Astrocyte of the cerebellum (primary cell): ENCODE measurements at regions not wholly inside any gene's neighbourhood (a gene's known extent, or its start where the extent isn't known, plus 50 kb on each side); places are given as distances from the start of the nearest gene placed in this dataset.

Experiments
- DNase-seq: peaks from one replicate; pipeline ENCODE4 v3.0.0-alpha.2; 2011; ENCODE audit warnings: low read depth
- H3K4me3 ChIP-seq: 2 replicates; pipeline ENCODE4 v1.5.1; 2011; ENCODE audit warnings: mild to moderate bottlenecking, low read depth, low read length, moderate library complexity
- in situ Hi-C: cut with HindIII; loops from 2 replicates; pipeline ENCODE4 v1.10.0; 2017; ENCODE audit warnings: low sequenced_read_pairs
- TF ChIP-seq, protein P1 (sequence below): IDR thresholded peaks from 2 replicates; pipeline ENCODE4 v1.5.1; 2012; ENCODE audit warnings: low read length, low read depth, moderate library complexity, mild to moderate bottlenecking; ENCODE audit errors: missing control alignments

- H3K4me3 ChIP-seq: no peak overlapping the region
- in situ Hi-C loops: loop anchor here (5.0 kb wide), 1 partner anchor 36 kb away; no protein-coding TSS in a partner anchor
- TF ChIP-seq, protein P1, sequence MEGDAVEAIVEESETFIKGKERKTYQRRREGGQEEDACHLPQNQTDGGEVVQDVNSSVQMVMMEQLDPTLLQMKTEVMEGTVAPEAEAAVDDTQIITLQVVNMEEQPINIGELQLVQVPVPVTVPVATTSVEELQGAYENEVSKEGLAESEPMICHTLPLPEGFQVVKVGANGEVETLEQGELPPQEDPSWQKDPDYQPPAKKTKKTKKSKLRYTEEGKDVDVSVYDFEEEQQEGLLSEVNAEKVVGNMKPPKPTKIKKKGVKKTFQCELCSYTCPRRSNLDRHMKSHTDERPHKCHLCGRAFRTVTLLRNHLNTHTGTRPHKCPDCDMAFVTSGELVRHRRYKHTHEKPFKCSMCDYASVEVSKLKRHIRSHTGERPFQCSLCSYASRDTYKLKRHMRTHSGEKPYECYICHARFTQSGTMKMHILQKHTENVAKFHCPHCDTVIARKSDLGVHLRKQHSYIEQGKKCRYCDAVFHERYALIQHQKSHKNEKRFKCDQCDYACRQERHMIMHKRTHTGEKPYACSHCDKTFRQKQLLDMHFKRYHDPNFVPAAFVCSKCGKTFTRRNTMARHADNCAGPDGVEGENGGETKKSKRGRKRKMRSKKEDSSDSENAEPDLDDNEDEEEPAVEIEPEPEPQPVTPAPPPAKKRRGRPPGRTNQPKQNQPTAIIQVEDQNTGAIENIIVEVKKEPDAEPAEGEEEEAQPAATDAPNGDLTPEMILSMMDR: no peak
- no peak for DNase-seq
Observed at GRCh38 chr4:124318292-124318691, 394.2 kb downstream of the ANKRD50 start.

DNA sequence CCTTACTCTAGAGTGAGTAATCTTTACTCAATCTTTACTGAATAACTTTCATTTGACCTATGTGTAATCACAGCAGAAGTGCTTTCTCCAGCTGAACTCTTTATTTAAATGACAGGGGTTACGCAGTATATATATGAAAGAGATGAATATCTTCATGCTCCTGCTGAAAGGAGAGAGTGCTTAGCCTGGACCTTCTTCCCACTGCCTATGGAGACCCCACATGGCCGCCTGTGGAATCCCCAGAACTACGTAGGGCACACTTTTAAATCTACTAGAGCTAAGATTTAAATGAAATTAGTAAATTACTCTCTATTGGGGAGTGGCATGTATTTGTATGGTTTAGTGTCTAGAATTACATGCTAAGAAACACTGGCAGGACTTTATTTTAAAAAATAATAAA is 391.2 kb downstream of the ANKRD50 start:
- no peak overlapping the region for H3K4me3 ChIP-seq

DNA sequence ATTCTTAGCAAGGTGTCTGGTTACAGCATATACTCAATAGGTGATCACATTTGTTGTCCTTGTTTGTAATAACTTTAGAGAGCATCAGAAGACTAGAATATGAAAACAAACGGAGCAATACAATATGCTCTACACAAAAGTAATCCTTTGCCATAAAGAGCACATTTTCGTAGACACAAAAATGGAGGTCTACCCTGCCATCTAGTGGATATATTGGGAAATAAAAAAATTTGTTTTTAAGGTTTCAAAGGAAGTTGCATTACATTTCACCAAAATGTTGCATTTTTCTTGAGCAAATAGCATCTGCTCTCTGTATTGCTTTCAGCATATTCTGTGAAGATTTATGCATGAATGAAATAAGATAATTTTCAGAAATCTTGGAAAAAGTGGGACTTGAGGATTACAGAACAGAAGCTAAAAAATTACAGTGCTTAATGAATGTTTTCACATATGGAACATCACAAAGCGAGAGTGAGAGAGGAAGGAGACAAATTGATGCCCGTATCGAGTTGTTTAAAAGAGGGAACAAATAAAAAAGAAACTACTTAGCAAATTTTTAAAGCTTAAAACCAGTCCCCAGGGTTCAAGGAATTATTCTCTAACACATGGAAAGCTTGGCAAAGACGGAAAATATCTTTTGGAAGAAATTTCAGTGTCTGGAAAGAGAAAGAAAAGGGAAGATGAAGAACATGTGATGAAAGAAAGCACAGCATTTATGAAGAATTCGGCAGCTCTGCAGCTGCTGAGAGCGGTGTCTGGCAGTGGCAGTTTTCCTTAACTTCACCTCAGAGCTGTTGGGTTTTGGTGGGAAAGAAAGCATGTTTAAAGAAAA is 390.1 kb downstream of the ANKRD50 start:
- TF ChIP-seq, protein P1: peak; percentile 29
- no peak overlapping the region for H3K4me3 ChIP-seq
- peak; percentile 49 for DNase-seq
- in situ Hi-C loops: no loop called here

More for the DNA sequence above, 391.2 kb downstream of the ANKRD50 start:
- DNase-seq: no peak
- in situ Hi-C loops: no loop called here
- TF ChIP-seq, protein P1: peak; percentile 52

GRCh38 chr4:124325690-124326089 is 386.8 kb downstream of the ANKRD50 start:
- no peak overlapping the region for H3K4me3 ChIP-seq
- TF ChIP-seq, protein P1: no peak
- no peak for DNase-seq
- in situ Hi-C loops: no loop called here

DNA sequence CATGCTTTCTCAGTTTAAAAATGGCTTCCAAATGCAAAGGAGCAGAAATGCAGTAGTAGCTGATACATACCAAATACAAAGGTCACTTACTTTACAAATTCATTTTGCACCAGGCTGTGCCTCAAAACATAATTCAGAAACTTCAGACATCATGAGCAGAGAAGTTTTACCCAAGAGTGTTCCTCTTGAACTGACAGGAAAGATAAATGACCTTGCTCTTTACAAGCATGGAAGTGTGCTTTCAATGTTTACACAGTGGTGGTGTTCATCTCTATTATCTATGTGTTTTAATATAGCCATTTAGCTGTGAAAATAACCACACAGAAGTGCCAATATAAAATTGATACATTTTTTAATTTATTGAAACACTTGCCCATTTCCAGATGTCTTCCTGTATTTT is 383.4 kb downstream of the ANKRD50 start:
- in situ Hi-C loops: no loop called here
- no peak for DNase-seq
- TF ChIP-seq, protein P1: no peak
- no peak overlapping the region for H3K4me3 ChIP-seq

DNA sequence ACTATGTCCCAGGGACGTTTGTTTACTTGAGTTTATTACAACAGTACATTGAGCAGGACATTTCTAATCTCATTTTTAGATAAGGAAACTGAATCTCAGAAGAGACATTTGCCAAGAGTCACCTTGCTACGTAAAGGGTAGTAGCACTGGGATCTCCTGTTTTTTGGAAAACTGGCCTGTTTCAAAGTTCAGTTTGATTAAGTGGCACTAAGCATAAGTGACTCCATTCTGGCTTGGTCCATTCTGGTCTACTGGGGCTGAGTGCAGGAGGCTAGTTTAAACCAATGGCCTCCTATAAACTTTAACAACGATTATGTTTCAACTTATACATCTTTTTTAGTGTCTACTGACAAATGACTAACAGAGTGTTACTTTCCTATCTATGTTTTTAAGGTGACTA is 382.5 kb downstream of the ANKRD50 start:
- DNase-seq: no peak
- in situ Hi-C loops: no loop called here
- H3K4me3 ChIP-seq: no peak overlapping the region
- TF ChIP-seq, protein P1: no peak
